HT1080 (cell line): ENCODE measurements at regions not wholly inside any gene's neighbourhood (a gene's known extent, or its start where the extent isn't known, plus 50 kb on each side); places are given as distances from the start of the nearest gene placed in this dataset. TPM values are rescaled to one million over a fixed set of nuclear protein-coding genes. Genes with fewer than 3 reads are reported as not detected.

Experiments
- small RNA-seq: library from RNA; depleted of rRNA; stranded (forward); fragments of <200 nt; gene quantifications from one replicate; pipeline ENCODE3, GENCODE V24; 2014

Small RNA genes in the stretch of these regions (small RNA-seq; reads per million reads assigned to genes)
- gene MIR8062: not detected
- gene RN7SL547P: not detected
